ENCODE measurements at regions not wholly inside any gene's neighbourhood (a gene's known extent, or its start where the extent isn't known, plus 50 kb on each side); places are given as distances from the start of the nearest gene placed in this dataset.

DNA sequence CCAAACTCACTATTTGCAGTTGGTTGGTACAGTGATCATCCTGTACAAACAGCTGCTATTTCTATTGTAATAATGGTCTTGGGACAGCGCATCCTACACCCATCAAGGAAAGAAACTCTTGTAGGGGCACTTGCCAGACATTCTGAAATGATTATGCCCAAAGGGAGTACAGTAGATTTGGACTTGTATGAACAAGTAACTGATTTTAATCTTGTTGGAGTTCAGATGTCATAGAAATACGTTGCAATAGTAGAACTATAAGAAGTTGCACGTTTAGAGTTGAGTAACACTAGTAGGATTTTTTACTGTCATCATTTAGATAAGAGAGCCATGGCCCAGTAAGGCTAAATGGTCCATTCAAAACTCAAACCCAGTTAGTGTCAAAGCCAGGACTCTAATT lies 192.8 kb downstream of the SATB1 start (continued):
- TF ChIP-seq, protein P1, sequence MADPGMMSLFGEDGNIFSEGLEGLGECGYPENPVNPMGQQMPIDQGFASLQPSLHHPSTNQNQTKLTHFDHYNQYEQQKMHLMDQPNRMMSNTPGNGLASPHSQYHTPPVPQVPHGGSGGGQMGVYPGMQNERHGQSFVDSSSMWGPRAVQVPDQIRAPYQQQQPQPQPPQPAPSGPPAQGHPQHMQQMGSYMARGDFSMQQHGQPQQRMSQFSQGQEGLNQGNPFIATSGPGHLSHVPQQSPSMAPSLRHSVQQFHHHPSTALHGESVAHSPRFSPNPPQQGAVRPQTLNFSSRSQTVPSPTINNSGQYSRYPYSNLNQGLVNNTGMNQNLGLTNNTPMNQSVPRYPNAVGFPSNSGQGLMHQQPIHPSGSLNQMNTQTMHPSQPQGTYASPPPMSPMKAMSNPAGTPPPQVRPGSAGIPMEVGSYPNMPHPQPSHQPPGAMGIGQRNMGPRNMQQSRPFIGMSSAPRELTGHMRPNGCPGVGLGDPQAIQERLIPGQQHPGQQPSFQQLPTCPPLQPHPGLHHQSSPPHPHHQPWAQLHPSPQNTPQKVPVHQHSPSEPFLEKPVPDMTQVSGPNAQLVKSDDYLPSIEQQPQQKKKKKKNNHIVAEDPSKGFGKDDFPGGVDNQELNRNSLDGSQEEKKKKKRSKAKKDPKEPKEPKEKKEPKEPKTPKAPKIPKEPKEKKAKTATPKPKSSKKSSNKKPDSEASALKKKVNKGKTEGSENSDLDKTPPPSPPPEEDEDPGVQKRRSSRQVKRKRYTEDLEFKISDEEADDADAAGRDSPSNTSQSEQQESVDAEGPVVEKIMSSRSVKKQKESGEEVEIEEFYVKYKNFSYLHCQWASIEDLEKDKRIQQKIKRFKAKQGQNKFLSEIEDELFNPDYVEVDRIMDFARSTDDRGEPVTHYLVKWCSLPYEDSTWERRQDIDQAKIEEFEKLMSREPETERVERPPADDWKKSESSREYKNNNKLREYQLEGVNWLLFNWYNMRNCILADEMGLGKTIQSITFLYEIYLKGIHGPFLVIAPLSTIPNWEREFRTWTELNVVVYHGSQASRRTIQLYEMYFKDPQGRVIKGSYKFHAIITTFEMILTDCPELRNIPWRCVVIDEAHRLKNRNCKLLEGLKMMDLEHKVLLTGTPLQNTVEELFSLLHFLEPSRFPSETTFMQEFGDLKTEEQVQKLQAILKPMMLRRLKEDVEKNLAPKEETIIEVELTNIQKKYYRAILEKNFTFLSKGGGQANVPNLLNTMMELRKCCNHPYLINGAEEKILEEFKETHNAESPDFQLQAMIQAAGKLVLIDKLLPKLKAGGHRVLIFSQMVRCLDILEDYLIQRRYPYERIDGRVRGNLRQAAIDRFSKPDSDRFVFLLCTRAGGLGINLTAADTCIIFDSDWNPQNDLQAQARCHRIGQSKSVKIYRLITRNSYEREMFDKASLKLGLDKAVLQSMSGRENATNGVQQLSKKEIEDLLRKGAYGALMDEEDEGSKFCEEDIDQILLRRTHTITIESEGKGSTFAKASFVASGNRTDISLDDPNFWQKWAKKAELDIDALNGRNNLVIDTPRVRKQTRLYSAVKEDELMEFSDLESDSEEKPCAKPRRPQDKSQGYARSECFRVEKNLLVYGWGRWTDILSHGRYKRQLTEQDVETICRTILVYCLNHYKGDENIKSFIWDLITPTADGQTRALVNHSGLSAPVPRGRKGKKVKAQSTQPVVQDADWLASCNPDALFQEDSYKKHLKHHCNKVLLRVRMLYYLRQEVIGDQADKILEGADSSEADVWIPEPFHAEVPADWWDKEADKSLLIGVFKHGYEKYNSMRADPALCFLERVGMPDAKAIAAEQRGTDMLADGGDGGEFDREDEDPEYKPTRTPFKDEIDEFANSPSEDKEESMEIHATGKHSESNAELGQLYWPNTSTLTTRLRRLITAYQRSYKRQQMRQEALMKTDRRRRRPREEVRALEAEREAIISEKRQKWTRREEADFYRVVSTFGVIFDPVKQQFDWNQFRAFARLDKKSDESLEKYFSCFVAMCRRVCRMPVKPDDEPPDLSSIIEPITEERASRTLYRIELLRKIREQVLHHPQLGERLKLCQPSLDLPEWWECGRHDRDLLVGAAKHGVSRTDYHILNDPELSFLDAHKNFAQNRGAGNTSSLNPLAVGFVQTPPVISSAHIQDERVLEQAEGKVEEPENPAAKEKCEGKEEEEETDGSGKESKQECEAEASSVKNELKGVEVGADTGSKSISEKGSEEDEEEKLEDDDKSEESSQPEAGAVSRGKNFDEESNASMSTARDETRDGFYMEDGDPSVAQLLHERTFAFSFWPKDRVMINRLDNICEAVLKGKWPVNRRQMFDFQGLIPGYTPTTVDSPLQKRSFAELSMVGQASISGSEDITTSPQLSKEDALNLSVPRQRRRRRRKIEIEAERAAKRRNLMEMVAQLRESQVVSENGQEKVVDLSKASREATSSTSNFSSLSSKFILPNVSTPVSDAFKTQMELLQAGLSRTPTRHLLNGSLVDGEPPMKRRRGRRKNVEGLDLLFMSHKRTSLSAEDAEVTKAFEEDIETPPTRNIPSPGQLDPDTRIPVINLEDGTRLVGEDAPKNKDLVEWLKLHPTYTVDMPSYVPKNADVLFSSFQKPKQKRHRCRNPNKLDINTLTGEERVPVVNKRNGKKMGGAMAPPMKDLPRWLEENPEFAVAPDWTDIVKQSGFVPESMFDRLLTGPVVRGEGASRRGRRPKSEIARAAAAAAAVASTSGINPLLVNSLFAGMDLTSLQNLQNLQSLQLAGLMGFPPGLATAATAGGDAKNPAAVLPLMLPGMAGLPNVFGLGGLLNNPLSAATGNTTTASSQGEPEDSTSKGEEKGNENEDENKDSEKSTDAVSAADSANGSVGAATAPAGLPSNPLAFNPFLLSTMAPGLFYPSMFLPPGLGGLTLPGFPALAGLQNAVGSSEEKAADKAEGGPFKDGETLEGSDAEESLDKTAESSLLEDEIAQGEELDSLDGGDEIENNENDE (IDR thresholded peaks at IDR 0.05; ENCODE audit: insufficient replicate concordance, low read length) = no peak
- TF ChIP-seq, protein P2, sequence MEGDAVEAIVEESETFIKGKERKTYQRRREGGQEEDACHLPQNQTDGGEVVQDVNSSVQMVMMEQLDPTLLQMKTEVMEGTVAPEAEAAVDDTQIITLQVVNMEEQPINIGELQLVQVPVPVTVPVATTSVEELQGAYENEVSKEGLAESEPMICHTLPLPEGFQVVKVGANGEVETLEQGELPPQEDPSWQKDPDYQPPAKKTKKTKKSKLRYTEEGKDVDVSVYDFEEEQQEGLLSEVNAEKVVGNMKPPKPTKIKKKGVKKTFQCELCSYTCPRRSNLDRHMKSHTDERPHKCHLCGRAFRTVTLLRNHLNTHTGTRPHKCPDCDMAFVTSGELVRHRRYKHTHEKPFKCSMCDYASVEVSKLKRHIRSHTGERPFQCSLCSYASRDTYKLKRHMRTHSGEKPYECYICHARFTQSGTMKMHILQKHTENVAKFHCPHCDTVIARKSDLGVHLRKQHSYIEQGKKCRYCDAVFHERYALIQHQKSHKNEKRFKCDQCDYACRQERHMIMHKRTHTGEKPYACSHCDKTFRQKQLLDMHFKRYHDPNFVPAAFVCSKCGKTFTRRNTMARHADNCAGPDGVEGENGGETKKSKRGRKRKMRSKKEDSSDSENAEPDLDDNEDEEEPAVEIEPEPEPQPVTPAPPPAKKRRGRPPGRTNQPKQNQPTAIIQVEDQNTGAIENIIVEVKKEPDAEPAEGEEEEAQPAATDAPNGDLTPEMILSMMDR (IDR thresholded peaks at IDR 0.05; ENCODE audit: control extremely low read depth in 1 of 3, insufficient read depth in 1 of 3, low read depth in 1 of 3, low read length in 3 of 3) = no peak
- TF ChIP-seq SUZ12 (IDR thresholded peaks at IDR 0.05; ENCODE audit: low read length) (no peak), KDM1A (IDR thresholded peaks at IDR 0.05; ENCODE audit: borderline replicate concordance, low read length) (no peak), RXRA (IDR thresholded peaks at IDR 0.05; ENCODE audit: insufficient read depth, low read depth, low read length) (no peak), SP4 (IDR thresholded peaks at IDR 0.05; ENCODE audit: low read length) (no peak), EGR1 (IDR thresholded peaks at IDR 0.05; ENCODE audit: borderline replicate concordance, low read depth, low read length) (no peak), FOSL1 (IDR thresholded peaks at IDR 0.05; ENCODE audit: insufficient read depth, low read depth, low read length) (no peak)

Measured in H1 (cell line).